Activated CD8-positive, alpha-beta T cell treated with anti-CD3 and anti-CD28 coated beads for 36 hours (primary cell): ENCODE measurements at regions not wholly inside any gene's neighbourhood (a gene's known extent, or its start where the extent isn't known, plus 50 kb on each side); places are given as distances from the start of the nearest gene placed in this dataset.

Experiments
- ATAC-seq: fragments of 200-7000 bp; cut with Tn5 transposase; one replicate; pipeline ENCODE4 v1.10.0; 2021; ENCODE audit warnings: mild to moderate bottlenecking, moderate library complexity
- CTCF ChIA-PET: fragments of 350-600 bp; sonication (Branson Sonifier 250); formaldehyde crosslinking; loops from one replicate; lab custom pipeline; 2021; ENCODE audit warnings: antibody characterized with exemption; lab: Charles Lee
- POLR2A ChIA-PET: fragments of 350-600 bp; sonication (Branson Sonifier 250); formaldehyde crosslinking; loops from one replicate; lab custom pipeline; 2021; ENCODE audit warnings: antibody characterized with exemption; lab: Charles Lee
- DNase-seq: peaks from one replicate; pipeline ENCODE4 v3.0.0-alpha.2; 2020
- H3K27ac Mint-ChIP-seq: one replicate; pipeline ENCODE4 v1.8.0; 2021; ENCODE audit warnings: mild to moderate bottlenecking, mixed read lengths
- H3K27me3 Mint-ChIP-seq: one replicate; pipeline ENCODE4 v1.8.0; 2021; ENCODE audit warnings: mixed read lengths
- H3K36me3 Mint-ChIP-seq: one replicate; pipeline ENCODE4 v1.8.0; 2021; ENCODE audit warnings: low read depth, mixed read lengths
- H3K4me1 Mint-ChIP-seq: one replicate; pipeline ENCODE4 v1.8.0; 2021; ENCODE audit warnings: low read depth, mixed read lengths
- H3K4me3 Mint-ChIP-seq: one replicate; pipeline ENCODE4 v1.8.0; 2021; ENCODE audit warnings: mild to moderate bottlenecking, moderate library complexity, mixed read lengths
- H3K9me3 Mint-ChIP-seq: one replicate; pipeline ENCODE4 v1.8.0; 2021; ENCODE audit warnings: mixed read lengths
- intact Hi-C: fragments of 100-400 bp; cut with micrococcal nuclease; formaldehyde crosslinking; loops from one replicate; pipeline ENCODE4 v1.10.0; 2022
- TF ChIP-seq, protein P1 (sequence below): fragments of 200-600 bp; IDR thresholded peaks from one replicate; pipeline ENCODE4 v1.8.0; 2022; ENCODE audit warnings: antibody characterized with exemption, mild to moderate bottlenecking

GRCh38 chr1:187275985-187276575 is 447.3 kb downstream of the PLA2G4A start:
- POLR2A ChIA-PET = no interaction called here
- H3K27ac Mint-ChIP-seq = no peak overlapping the region
- TF ChIP-seq, protein P1, sequence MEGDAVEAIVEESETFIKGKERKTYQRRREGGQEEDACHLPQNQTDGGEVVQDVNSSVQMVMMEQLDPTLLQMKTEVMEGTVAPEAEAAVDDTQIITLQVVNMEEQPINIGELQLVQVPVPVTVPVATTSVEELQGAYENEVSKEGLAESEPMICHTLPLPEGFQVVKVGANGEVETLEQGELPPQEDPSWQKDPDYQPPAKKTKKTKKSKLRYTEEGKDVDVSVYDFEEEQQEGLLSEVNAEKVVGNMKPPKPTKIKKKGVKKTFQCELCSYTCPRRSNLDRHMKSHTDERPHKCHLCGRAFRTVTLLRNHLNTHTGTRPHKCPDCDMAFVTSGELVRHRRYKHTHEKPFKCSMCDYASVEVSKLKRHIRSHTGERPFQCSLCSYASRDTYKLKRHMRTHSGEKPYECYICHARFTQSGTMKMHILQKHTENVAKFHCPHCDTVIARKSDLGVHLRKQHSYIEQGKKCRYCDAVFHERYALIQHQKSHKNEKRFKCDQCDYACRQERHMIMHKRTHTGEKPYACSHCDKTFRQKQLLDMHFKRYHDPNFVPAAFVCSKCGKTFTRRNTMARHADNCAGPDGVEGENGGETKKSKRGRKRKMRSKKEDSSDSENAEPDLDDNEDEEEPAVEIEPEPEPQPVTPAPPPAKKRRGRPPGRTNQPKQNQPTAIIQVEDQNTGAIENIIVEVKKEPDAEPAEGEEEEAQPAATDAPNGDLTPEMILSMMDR = no peak

GRCh38 chr1:187276677-187277076 is 447.9 kb downstream of the PLA2G4A start:
- Mint-ChIP-seq H3K4me3 (no peak overlapping the region), H3K36me3 (no peaks in the 10 kb centered on the region), H3K27ac (no peak overlapping the region), H3K4me1 (peaks cover 3% of the 10 kb centered on the region), H3K9me3 (peaks cover 5% of the 10 kb centered on the region), H3K27me3 (no peaks in the 10 kb centered on the region)
- ATAC-seq = no peak
- TF ChIP-seq, protein P1 = no peak
- DNase-seq = no peak
- POLR2A ChIA-PET = no interaction called here
- intact Hi-C loops = no loop called here
- CTCF ChIA-PET = no interaction called here

More at GRCh38 chr1:187275985-187276575, 447.3 kb downstream of the PLA2G4A start:
- ATAC-seq = no peak
- no peak overlapping the region for H3K4me3 Mint-ChIP-seq
- CTCF ChIA-PET = no interaction called here
- peaks cover 5% of the 10 kb centered on the region for H3K9me3 Mint-ChIP-seq
- no peak for DNase-seq
- H3K4me1 Mint-ChIP-seq = peaks cover 3% of the 10 kb centered on the region
- intact Hi-C loops = no loop called here
- H3K36me3 Mint-ChIP-seq = no peaks in the 10 kb centered on the region
- no peaks in the 10 kb centered on the region for H3K27me3 Mint-ChIP-seq

DNA sequence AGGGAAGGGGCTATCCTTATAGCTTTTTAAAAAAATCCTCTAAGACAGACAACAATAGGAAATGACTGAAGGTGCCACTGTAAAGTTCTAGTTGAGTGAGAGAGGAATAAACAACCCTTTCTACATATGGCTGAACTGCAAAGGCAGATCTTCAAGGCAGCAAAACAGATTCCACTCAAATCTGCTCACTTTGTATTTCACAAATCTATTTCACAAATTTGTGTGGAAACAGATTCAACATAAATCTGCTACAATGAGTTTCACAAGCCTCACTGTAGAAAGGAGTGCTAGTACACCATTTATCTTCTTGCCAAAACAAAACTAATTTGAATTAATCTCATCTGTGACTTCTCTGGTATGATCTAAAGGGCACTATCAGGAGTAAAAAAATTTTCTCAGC is 451.3 kb downstream of the PLA2G4A start:
- no peak overlapping the region for H3K4me3 Mint-ChIP-seq
- no peaks in the 10 kb centered on the region for H3K36me3 Mint-ChIP-seq
- H3K9me3 Mint-ChIP-seq = peaks cover 3% of the 10 kb centered on the region
- intact Hi-C loops = no loop called here
- H3K27me3 Mint-ChIP-seq = no peaks in the 10 kb centered on the region
- H3K27ac Mint-ChIP-seq = no peak overlapping the region
- CTCF ChIA-PET = no interaction called here
- H3K4me1 Mint-ChIP-seq = peaks cover under 1% of the 10 kb centered on the region
- TF ChIP-seq, protein P1 = no peak
- DNase-seq (no peak), ATAC-seq (no peak)
- POLR2A ChIA-PET = no interaction called here

DNA sequence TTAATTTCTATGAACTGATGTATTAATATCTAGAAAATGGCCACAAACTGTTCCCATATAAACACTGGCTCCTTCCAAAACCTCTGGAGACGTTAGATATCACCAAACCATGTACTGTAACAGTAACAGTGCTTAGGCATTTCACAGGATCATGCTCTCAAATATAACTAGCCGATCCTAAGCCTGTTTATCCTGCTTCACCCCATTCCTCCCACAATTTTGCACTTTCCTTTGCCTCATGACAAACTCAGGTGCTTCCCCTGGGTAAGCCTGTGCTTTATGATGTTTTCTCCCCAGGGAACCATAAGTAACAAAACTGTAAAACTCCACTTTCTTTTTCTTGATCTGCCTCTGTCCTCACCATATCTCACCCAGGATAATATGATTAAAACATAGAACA is 452.3 kb downstream of the PLA2G4A start:
- Mint-ChIP-seq H3K36me3 (no peaks in the 10 kb centered on the region), H3K4me3 (no peak overlapping the region), H3K4me1 (no peaks in the 10 kb centered on the region), H3K27ac (no peak overlapping the region), H3K9me3 (peaks cover under 1% of the 10 kb centered on the region), H3K27me3 (no peaks in the 10 kb centered on the region)
- ChIA-PET CTCF (no interaction called here), POLR2A (no interaction called here)
- no peak for DNase-seq
- TF ChIP-seq, protein P1 = no peak
- intact Hi-C loops = no loop called here
- no peak for ATAC-seq

- H3K36me3 Mint-ChIP-seq = no peaks in the 10 kb centered on the region
- ChIA-PET POLR2A (no interaction called here), CTCF (no interaction called here)
- no peak overlapping the region for H3K27ac Mint-ChIP-seq
- intact Hi-C loops = no loop called here
- DNase-seq (no peak), ATAC-seq (no peak)
- no peak overlapping the region for H3K4me3 Mint-ChIP-seq
- TF ChIP-seq, protein P1 = no peak
- no peaks in the 10 kb centered on the region for H3K27me3 Mint-ChIP-seq
- no peaks in the 10 kb centered on the region for H3K4me1 Mint-ChIP-seq
- peaks cover 2% of the 10 kb centered on the region for H3K9me3 Mint-ChIP-seq
Observed at GRCh38 chr1:187283984-187284383, 455.2 kb downstream of the PLA2G4A start.
